HG03103 (cell line): ENCODE measurements at regions not wholly inside any gene's neighbourhood (a gene's known extent, or its start where the extent isn't known, plus 50 kb on each side); places are given as distances from the start of the nearest gene placed in this dataset.

ENCODE experiments used
- ATAC-seq: cut with Tn5 transposase; IDR thresholded peaks from one replicate; pipeline ENCODE4 v1.9.1; 2021; ENCODE audit warnings: low read depth; ENCODE audit not compliant: unreplicated experiment

DNA sequence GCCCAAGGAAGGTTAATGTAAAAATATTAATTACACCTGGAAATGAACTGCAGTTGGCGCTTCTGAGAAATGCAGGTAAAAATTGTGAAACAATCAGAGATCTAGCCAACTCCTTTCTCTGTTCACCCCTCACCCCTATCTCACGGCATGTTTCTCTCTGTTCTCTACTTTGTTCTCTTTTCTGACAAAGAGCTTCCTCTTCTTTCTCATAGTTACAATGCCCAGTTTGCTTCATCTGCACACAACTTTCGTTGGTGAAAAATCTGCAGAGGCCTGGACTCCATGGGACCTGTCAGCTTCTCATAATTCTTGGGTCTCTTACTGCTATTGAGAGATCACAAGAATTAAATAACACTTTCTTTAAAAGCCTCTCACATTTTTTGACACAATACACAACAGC, 212.9 kb upstream of the LRRN1 start:
- ATAC-seq, result no peak

DNA sequence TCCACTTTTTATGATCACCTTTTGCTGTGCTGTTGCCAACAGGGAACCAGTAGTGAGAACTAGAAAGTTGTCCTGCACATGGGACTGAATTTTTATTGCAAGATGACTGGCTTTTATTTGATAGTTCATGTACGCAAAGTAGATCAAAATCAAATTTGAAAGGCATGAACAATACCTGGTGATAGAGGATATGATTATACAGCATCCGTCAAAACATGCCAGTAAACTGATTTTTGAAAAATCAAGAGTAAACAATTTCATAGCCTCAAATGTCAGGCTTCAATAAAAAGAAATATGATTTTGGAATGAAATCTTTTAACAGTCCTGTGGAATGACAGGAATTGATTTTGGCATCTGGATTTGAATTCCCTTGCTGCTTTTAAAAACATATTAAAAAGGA, 219.6 kb upstream of the LRRN1 start:
- ATAC-seq, result no peak

DNA sequence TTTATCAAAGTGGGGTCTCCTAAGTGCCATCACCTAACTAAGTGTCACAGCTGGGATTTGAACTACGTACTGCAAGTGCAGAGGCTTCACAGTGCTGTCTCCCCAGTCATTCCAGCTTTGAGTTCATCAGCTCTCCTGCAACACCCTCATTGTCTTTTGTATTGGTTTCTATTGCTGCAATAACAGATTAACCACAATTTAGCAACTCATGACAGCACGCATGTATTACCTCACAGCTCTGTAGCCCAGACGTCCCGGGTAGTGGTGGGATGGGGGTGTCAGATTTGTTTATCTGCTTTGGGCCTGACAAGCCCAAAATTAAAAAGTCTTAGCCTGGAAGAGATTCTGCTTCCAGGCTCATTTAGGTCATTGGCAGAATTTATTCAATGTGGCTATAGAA, 220.5 kb upstream of the LRRN1 start:
- no peak for ATAC-seq

DNA sequence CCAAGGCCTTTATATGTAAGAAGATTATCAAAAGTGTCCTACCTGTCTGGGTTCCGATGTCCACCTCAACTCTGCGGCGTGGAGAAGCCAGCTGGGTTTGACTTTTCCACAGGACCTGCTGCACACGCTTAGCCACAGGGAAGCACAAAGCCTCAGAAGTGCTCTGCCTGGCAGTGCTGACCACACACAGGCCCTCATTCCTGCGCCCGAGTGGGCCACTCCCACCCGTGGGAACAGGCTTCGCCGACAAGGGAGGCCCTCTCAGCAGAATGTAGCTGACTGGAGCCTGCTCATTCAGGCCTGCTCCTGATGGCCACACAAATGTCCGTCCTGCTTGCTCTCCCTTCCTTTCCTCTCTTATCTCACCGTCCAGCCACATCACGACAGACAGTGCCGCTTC, 221.4 kb upstream of the LRRN1 start:
- no peak for ATAC-seq

DNA sequence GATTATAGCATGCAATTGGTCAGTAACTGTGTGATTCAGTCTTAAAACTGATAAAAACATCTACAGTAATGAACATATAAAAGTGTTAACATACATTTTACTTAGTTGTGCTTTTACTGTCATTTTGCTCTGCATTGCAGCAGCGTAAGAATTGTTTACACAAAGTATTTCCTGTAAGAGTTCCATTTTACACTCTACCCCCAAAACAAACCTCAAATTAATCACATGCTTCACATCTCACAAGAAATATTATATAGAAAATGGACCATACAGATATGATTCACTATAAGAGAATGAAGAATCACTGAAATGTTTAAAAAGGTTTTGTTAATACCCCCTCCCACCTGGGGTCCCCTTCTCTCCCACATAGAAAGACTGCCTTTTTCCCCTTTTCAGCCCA, 225.9 kb upstream of the LRRN1 start:
- no peak for ATAC-seq

- ATAC-seq, result no peak
Measured at GRCh38 chr3:3560591-3561311, 238.5 kb upstream of the LRRN1 start.

GRCh38 chr3:3559786-3560185, 239.4 kb upstream of the LRRN1 start:
- ATAC-seq, result no peak

DNA sequence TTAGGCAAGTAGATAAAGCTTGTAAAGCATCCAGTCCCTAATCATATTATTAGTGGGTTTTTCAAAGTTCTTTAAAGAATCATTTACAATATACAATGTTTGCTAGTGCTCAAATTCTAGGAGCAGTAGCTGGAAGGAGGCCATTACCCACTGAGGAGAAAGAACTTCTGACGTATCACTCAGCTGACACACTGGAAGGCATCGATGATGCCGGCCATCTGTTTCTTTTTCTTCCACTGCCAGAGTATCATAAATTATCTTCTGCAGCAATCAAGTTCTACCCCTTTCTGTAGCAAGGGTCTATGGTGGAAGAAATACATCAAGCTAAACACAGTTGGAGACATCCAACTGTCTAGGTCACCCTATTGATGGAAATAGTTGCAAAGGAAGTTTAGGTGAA, 243.2 kb upstream of the LRRN1 start:
- no peak for ATAC-seq

DNA sequence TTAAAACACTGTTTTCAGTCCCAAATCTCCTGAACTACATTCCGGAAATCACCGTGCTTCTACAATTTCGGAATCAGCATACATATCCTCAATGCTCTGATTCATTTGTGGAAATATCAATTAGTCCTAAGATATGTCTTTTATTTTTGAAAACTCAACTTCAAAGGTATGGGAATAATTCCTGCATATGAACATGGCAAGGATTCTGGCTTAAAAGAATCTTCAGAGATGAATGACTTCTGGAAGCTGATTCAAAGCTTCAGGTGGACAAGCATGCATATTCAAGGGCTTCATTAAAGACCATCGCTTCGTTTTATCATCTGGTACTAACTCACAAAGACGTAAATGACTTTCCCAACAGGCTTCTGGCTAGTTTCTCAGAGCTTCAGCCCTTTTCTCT, 246.0 kb upstream of the LRRN1 start:
- ATAC-seq, result no peak

GRCh38 chr3:3552761-3553160, 246.5 kb upstream of the LRRN1 start:
- no peak for ATAC-seq

GRCh38 chr3:3551981-3552380, 247.2 kb upstream of the LRRN1 start:
- ATAC-seq, result no peak

- no peak for ATAC-seq
Measured at GRCh38 chr3:3545360-3545759, 253.9 kb upstream of the LRRN1 start.

DNA sequence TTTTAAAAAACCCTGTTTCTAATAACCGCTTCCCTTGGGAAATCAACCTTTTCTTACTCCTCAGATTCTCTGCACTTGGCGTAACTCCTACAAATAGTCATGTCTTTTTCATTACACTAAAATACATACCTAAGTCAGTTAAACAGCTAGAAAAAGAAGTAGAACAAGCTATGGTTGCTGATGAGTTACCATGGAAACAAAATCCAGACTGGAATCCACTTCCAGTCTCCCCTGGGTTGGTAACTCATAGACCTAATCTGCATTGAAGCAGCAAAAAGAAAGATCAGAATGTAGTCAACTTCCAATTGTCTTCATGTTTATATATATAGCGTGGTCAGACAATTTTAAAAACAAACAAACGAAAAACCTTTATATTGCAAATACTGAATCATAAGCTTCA, 260.8 kb upstream of the LRRN1 start:
- no peak for ATAC-seq

DNA sequence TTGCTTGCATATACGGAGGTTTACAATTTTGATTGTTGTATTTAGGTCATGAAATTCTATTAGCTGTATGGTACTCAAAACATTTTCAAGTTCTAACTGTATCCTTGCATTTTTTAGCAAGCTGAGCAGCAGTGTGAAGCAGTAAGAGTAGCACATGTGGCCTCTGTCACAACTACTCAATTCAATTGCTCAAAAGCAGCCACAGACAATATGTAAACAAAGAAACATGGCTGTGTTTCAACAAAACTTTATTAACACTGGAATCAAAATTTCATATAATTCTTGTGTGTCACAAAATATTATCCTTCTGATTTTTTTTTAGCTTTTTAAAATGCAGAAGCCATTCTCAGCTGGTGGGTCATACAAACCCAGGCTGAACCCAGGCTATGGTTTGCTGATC, 266.7 kb upstream of the LRRN1 start:
- no peak for ATAC-seq

GRCh38 chr3:3531476-3531875, 267.8 kb upstream of the LRRN1 start:
- no peak for ATAC-seq

GRCh38 chr3:3519266-3519665, 280.0 kb upstream of the LRRN1 start:
- no peak for ATAC-seq

DNA sequence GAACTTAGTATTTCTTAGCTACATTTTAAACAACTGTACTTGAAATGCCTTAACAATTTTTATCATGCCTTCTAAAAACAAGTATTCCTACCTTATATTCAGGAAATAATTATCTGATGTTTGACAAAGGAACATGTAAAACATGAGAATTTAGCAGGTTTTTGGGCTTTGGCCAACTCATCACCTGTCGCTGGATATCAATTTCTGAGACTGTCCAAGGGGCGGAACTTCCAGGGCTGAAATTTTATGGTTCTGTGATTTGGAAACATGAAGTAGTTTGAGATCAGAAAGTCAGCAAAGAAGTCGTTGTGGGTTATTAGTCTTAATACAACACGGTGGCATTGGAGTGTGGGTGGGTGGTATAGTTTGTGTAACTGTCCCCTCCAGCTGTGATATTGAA, 282.2 kb upstream of the LRRN1 start:
- ATAC-seq, result no peak

DNA sequence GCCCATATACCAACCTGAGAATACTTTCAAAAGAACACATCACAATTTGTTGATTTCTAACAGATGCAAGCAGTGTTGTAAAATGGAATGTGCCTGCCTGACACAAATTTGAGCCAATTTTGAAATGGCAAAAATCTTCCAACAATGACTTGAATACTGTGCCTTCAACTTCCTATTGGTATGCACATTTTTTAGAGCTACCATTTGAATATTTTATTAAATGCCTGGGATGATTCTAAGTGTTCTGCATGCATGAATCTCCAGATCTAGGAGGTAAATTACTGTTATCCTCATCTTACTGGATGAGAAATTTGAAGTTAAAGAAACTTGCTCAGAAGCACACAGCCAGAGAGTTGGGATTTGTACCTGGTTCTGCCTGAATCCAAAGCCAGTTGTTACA, 282.8 kb upstream of the LRRN1 start:
- ATAC-seq, result no peak

DNA sequence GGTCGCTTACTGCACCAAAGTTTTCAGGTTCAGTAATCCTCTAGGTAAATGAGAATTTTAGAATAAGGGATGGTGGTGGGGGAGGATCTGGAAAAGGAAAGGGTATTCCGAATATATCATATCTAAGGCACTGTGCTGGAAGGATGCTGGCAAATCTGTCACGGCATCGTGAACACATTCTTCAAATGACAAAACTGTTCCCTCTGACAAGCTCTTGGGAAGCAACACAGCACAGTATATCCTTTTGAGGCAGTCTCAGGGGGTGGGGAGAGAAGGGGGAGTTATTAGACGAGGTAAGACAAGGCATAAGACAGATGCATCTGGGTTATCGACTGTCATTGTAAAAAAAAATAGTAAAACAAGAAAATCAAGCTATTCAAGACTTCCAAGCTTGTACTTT, 289.6 kb upstream of the LRRN1 start:
- no peak for ATAC-seq

GRCh38 chr3:3504686-3505085, 294.5 kb upstream of the LRRN1 start:
- no peak for ATAC-seq

DNA sequence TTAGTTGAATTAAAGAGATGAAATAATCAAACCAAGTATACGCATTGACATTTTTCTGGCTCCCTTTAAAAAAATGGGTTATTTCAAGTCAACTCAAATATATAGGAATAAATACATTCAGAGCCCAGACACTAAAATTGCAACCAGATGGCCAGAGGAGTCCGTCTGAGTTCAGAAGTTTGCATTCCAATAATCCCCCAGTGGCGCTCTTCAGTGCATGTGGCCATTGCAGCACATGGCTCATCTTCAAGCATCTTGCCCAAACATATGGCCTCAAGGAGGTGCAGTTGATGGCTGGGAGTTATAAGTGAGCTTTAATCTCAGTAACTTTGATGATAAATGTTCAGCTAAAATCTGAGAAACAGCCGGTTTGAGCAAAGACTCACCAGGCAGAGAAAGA, 295.8 kb upstream of the LRRN1 start:
- ATAC-seq, result no peak

DNA sequence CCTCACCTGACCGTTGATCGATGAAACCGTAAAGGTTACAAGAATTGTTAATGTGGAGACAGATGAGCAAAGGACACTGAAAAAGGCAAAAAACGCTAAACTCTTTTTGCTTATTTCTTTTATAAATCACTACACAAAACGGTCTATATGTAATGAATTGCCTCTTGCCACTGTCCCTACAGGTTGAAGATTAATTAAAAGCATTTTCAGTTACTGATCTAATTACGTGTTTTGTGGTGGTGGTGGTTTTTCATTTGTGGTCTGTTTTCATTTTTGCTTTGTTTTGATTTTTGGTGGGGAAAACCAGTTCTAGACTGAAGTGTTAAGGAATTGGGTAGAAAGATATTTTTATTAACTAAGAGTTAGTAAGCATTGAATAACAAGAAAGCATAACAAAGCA, 299.2 kb upstream of the LRRN1 start:
- ATAC-seq, result no peak

GRCh38 chr3:3499012-3499562, 300.1 kb upstream of the LRRN1 start:
- ATAC-seq, result no peak
